HepG2 (cell line): ENCODE measurements at regions not wholly inside any gene's neighbourhood (a gene's known extent, or its start where the extent isn't known, plus 50 kb on each side); places are given as distances from the start of the nearest gene placed in this dataset.

Source experiments
- CHD4 ChIP-seq: fragments of 200-600 bp; sonication (generic); IDR thresholded peaks from 2 replicates; pipeline ENCODE4 v1.7.0; 2017; ENCODE audit warnings: mild to moderate bottlenecking, low read length, borderline replicate concordance
- RBAK ChIP-seq: sonication (generic); formaldehyde crosslinking; IDR thresholded peaks from 2 replicates; pipeline ENCODE4 v1.5.1; 2020; ENCODE audit warnings: mild to moderate bottlenecking, missing genetic modification reagents
- SIN3B ChIP-seq: fragments of 150-350 bp; IDR thresholded peaks from 2 replicates; pipeline ENCODE4 v1.6.1; 2014; ENCODE audit warnings: low read length
- SRSF1 ChIP-seq: fragments of 200-400 bp; formaldehyde crosslinking; optimal IDR thresholded peaks from 2 replicates; pipeline ENCODE3; 2017; ENCODE audit warnings: mild to moderate bottlenecking, low read depth, low read length, moderate library complexity
- ZNF124 ChIP-seq: sonication (generic); formaldehyde crosslinking; IDR thresholded peaks from 2 replicates; pipeline ENCODE4 v1.4.0; 2020; ENCODE audit warnings: missing genetic modification reagents
- ZNF138 ChIP-seq: sonication (generic); formaldehyde crosslinking; IDR thresholded peaks from 2 replicates; pipeline ENCODE4 v1.5.0; 2020; ENCODE audit warnings: mild to moderate bottlenecking, low read depth, missing genetic modification reagents
- TF ChIP-seq, protein P1 (sequence below): sonication (generic); formaldehyde crosslinking; IDR thresholded peaks from 2 replicates; pipeline ENCODE4 v1.5.0; 2020; ENCODE audit warnings: mild to moderate bottlenecking, missing genetic modification reagents, borderline replicate concordance
- TF ChIP-seq, protein P2 (sequence below): sonication (generic); formaldehyde crosslinking; IDR thresholded peaks from 2 replicates; pipeline ENCODE4 v1.8.1; 2023; ENCODE audit warnings: mild to moderate bottlenecking, moderate library complexity, missing genetic modification reagents
- TF ChIP-seq, protein P3 (sequence below): sonication (generic); formaldehyde crosslinking; IDR thresholded peaks from 2 replicates; pipeline ENCODE4 v1.5.1; 2020; ENCODE audit warnings: missing genetic modification reagents, mild to moderate bottlenecking, borderline replicate concordance
- TF ChIP-seq, protein P4 (sequence below): sonication (generic); formaldehyde crosslinking; IDR thresholded peaks from 2 replicates; pipeline ENCODE4 v1.4.0; 2020; ENCODE audit warnings: missing genetic modification reagents, borderline replicate concordance

DNA sequence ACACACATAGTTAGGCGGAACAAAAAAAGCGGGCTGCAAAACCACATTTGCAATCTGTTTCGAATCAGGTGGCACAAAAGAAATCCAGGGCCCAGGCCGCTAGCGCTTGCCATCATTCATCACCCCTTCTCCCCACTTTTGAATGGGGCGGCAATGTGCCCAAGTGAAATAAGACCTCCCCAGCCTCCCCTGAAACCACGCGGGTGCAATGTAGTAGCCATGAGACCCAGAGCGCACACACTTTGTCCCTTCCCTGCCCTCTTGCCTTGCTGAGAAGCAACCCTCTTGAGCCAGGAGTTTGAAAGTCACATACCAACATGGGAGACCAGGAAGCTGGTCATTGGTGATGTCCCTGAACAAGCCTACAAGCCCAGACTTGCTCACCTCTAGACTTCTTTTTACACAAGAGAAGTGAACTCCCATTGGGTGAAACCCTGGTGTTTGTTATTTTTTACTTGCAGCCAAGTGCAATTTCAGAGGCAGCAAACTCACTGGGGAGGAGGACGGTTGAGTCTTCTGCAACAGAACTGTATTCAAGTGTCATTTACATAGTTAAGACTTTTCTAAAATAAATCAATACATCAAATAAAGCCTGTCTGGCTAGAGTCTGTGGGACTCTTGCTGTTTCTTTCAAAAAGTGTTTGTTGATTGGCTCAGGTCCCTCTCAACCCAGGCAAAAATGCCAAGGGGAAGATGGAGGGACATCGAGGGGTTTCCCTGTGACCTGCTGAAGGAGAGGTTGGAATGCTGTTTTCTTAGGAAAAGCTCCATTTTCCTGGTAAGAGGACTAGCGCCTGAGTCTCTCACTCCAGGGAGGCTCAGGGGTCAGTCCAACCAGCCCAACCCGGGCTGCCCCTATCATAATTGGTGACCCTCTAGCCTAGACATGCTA lies 138.1 kb upstream of the PTPN1 start (continued):
- TF ChIP-seq, protein P1, sequence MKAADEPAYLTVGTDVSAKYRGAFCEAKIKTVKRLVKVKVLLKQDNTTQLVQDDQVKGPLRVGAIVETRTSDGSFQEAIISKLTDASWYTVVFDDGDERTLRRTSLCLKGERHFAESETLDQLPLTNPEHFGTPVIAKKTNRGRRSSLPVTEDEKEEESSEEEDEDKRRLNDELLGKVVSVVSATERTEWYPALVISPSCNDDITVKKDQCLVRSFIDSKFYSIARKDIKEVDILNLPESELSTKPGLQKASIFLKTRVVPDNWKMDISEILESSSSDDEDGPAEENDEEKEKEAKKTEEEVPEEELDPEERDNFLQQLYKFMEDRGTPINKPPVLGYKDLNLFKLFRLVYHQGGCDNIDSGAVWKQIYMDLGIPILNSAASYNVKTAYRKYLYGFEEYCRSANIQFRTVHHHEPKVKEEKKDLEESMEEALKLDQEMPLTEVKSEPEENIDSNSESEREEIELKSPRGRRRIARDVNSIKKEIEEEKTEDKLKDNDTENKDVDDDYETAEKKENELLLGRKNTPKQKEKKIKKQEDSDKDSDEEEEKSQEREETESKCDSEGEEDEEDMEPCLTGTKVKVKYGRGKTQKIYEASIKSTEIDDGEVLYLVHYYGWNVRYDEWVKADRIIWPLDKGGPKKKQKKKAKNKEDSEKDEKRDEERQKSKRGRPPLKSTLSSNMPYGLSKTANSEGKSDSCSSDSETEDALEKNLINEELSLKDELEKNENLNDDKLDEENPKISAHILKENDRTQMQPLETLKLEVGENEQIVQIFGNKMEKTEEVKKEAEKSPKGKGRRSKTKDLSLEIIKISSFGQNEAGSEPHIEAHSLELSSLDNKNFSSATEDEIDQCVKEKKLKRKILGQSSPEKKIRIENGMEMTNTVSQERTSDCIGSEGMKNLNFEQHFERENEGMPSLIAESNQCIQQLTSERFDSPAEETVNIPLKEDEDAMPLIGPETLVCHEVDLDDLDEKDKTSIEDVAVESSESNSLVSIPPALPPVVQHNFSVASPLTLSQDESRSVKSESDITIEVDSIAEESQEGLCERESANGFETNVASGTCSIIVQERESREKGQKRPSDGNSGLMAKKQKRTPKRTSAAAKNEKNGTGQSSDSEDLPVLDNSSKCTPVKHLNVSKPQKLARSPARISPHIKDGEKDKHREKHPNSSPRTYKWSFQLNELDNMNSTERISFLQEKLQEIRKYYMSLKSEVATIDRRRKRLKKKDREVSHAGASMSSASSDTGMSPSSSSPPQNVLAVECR (CRISPR knock-in tag) = no peak
- TF ChIP-seq SRSF1 (no peak), CHD4 (no peak), SIN3B (no peak), ZNF138 (CRISPR knock-in tag) (no peak), ZNF124 (0 out of 2 replicates have a peak, but pooled peaks have one; percentile 24), RBAK (CRISPR knock-in tag) (no peak)
- TF ChIP-seq, protein P2, sequence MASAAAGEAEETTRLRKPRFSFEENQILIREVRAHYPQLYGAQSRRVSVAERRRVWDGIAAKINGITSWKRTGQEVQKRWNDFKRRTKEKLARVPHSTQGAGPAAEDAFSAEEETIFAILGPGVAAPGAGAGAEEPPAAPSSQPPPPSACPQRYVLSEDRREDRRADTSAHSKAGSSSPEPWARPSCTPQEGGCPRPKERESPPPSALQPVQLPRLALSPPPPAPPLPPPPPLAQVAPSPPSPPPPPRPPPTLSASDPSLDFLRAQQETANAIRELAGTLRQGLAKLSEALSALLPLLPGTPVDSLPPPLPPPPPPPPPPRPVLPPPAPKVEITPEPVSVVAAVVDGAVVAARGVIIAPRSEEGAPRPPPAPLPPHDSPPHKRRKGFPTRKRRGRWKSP (CRISPR knock-in tag) = no peak
- TF ChIP-seq, protein P3, sequence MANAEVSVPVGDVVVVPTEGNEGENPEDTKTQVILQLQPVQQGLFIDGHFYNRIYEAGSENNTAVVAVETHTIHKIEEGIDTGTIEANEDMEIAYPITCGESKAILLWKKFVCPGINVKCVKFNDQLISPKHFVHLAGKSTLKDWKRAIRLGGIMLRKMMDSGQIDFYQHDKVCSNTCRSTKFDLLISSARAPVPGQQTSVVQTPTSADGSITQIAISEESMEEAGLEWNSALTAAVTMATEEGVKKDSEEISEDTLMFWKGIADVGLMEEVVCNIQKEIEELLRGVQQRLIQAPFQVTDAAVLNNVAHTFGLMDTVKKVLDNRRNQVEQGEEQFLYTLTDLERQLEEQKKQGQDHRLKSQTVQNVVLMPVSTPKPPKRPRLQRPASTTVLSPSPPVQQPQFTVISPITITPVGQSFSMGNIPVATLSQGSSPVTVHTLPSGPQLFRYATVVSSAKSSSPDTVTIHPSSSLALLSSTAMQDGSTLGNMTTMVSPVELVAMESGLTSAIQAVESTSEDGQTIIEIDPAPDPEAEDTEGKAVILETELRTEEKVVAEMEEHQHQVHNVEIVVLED = no peak
- TF ChIP-seq, protein P4, sequence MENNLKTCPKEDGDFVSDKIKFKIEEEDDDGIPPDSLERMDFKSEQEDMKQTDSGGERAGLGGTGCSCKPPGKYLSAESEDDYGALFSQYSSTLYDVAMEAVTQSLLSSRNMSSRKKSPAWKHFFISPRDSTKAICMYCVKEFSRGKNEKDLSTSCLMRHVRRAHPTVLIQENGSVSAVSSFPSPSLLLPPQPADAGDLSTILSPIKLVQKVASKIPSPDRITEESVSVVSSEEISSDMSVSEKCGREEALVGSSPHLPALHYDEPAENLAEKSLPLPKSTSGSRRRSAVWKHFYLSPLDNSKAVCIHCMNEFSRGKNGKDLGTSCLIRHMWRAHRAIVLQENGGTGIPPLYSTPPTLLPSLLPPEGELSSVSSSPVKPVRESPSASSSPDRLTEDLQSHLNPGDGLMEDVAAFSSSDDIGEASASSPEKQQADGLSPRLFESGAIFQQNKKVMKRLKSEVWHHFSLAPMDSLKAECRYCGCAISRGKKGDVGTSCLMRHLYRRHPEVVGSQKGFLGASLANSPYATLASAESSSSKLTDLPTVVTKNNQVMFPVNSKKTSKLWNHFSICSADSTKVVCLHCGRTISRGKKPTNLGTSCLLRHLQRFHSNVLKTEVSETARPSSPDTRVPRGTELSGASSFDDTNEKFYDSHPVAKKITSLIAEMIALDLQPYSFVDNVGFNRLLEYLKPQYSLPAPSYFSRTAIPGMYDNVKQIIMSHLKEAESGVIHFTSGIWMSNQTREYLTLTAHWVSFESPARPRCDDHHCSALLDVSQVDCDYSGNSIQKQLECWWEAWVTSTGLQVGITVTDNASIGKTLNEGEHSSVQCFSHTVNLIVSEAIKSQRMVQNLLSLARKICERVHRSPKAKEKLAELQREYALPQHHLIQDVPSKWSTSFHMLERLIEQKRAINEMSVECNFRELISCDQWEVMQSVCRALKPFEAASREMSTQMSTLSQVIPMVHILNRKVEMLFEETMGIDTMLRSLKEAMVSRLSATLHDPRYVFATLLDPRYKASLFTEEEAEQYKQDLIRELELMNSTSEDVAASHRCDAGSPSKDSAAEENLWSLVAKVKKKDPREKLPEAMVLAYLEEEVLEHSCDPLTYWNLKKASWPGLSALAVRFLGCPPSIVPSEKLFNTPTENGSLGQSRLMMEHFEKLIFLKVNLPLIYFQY (CRISPR knock-in tag) = no peak
